Ecto neural progenitor cell (in vitro differentiated cells): ENCODE measurements at regions not wholly inside any gene's neighbourhood (a gene's known extent, or its start where the extent isn't known, plus 50 kb on each side); places are given as distances from the start of the nearest gene placed in this dataset.

Source experiments
- DNase-seq: peaks from one replicate; pipeline ENCODE4 v3.0.0-alpha.2; 2018; ENCODE audit warnings: low spot score

- no peak for DNase-seq
These were observed 136.5 kb upstream of the NKX1-1 start for GRCh38 chr4:1542516-1543320.

- DNase-seq = no peak
These were observed 135.9 kb upstream of the NKX1-1 start for GRCh38 chr4:1542226-1542490.

GRCh38 chr4:1541449-1542225 is 135.4 kb upstream of the NKX1-1 start:
- DNase-seq = no peak

- no peak for DNase-seq
These were observed 134.5 kb upstream of the NKX1-1 start for GRCh38 chr4:1540601-1541375.

GRCh38 chr4:1539859-1540600 is 133.8 kb upstream of the NKX1-1 start:
- DNase-seq = no peak

GRCh38 chr4:1538941-1539772 is 132.9 kb upstream of the NKX1-1 start:
- DNase-seq = no peak

GRCh38 chr4:1538096-1538410 is 131.8 kb upstream of the NKX1-1 start:
- DNase-seq = no peak

- no peak for DNase-seq
These were observed 131.3 kb upstream of the NKX1-1 start for GRCh38 chr4:1537410-1538095.

- DNase-seq = no peak
These were observed 130.6 kb upstream of the NKX1-1 start for GRCh38 chr4:1536579-1537409.

GRCh38 chr4:1535926-1536578 is 129.8 kb upstream of the NKX1-1 start:
- DNase-seq = no peak

GRCh38 chr4:1534876-1535526 is 128.8 kb upstream of the NKX1-1 start:
- DNase-seq = no peak

GRCh38 chr4:1534095-1534872 is 128.0 kb upstream of the NKX1-1 start:
- no peak for DNase-seq

- no peak for DNase-seq
These were observed 127.3 kb upstream of the NKX1-1 start for GRCh38 chr4:1533501-1534064.

- no peak for DNase-seq
These were observed 126.5 kb upstream of the NKX1-1 start for GRCh38 chr4:1532549-1533395.

- no peak for DNase-seq
These were observed 125.7 kb upstream of the NKX1-1 start for GRCh38 chr4:1531683-1532548.

- no peak for DNase-seq
These were observed 124.1 kb upstream of the NKX1-1 start for GRCh38 chr4:1530356-1530755.
